Smooth muscle cell (in vitro differentiated cells): ENCODE measurements at regions not wholly inside any gene's neighbourhood (a gene's known extent, or its start where the extent isn't known, plus 50 kb on each side); places are given as distances from the start of the nearest gene placed in this dataset.

Source experiments
- DNase-seq: peaks from one replicate; lab custom pipeline; 2025; ENCODE audit not compliant: unreplicated experiment; lab: John Stamatoyannopoulos, UW
- H2AFZ ChIP-seq: fragments of 200-600 bp; sonication (generic); 2 replicates; pipeline ENCODE4 v1.6.0; 2016; ENCODE audit warnings: antibody characterized with exemption, low read depth, mild to moderate bottlenecking
- H3F3A ChIP-seq: fragments of 200-600 bp; sonication (generic); 2 replicates; pipeline ENCODE4 v1.6.0; 2017; ENCODE audit warnings: antibody characterized with exemption, low read depth
- H3K27ac ChIP-seq: fragments of 200-600 bp; sonication (generic); 2 replicates; pipeline ENCODE4 v1.5.1; 2016; ENCODE audit warnings: low read depth, mild to moderate bottlenecking
- H3K27me3 ChIP-seq: fragments of 200-600 bp; sonication (generic); 2 replicates; pipeline ENCODE4 v1.6.1; 2016; ENCODE audit warnings: low read depth, mild to moderate bottlenecking
- H3K36me3 ChIP-seq: fragments of 200-600 bp; sonication (generic); 2 replicates; pipeline ENCODE4 v1.5.1; 2016; ENCODE audit warnings: low read depth
- H3K4me1 ChIP-seq: fragments of 200-600 bp; sonication (generic); 2 replicates; pipeline ENCODE4 v1.5.1; 2016; ENCODE audit warnings: low read depth
- H3K4me2 ChIP-seq: fragments of 200-600 bp; sonication (generic); 2 replicates; pipeline ENCODE4 v1.6.0; 2016; ENCODE audit warnings: mild to moderate bottlenecking
- H3K4me3 ChIP-seq: fragments of 200-600 bp; sonication (generic); 2 replicates; pipeline ENCODE4 v1.5.1; 2016; ENCODE audit warnings: mild to moderate bottlenecking
- H3K79me2 ChIP-seq: fragments of 200-600 bp; sonication (generic); 2 replicates; pipeline ENCODE4 v1.6.0; 2016; ENCODE audit warnings: low read depth, mild to moderate bottlenecking
- H3K9ac ChIP-seq: fragments of 200-600 bp; sonication (generic); 2 replicates; pipeline ENCODE4 v1.6.0; 2016; ENCODE audit warnings: low read depth
- H3K9me3 ChIP-seq: fragments of 200-600 bp; sonication (generic); replicated peaks from 2 replicates; pipeline ENCODE4 v1.5.1; 2016; ENCODE audit warnings: low read depth
- H4K20me1 ChIP-seq: fragments of 200-600 bp; sonication (generic); 2 replicates; pipeline ENCODE4 v1.6.0; 2016; ENCODE audit warnings: low read depth
- WGBS: methylation state at CpG from one replicate; pipeline ENCODE4 v1.1.7; 2016; ENCODE audit warnings: low lambda C conversion rate; 5-methylcytosine and 5-hydroxymethylcytosine counted together
- TF ChIP-seq, protein P1 (sequence below): fragments of 200-600 bp; sonication (generic); IDR thresholded peaks from 2 replicates; pipeline ENCODE4 v1.5.1; 2017; ENCODE audit warnings: borderline replicate concordance, mild to moderate bottlenecking, antibody characterized with exemption; ENCODE audit not compliant: insufficient read depth, poor library complexity, severe bottlenecking

DNA sequence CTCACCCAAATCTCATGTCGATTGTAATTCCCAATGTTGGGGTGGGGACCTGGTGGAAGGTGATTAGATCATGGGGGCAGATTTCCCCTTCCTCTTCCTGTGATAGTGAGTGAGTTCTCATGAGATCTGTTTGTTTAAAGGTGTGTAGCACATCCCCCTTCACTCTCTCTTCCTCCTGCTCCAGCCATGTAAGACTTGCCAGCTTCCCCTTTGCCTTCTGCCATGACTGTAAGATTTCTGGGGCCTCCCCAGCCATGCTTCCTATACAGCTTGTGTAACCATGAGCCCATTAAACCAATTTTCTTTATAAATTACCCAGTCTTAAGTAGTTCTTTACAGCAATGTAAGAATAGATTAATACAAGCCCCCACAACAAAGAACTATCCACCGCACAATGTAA lies 109.9 kb upstream of the JAZF1 start:
- 97% methylated on average over 2 of the region's 2 CpGs for WGBS
- Histone ChIP-seq H3K36me3 (no peaks in the 10 kb centered on the region), H3K4me3 (no peak overlapping the region), H3K4me1 (no peaks in the 10 kb centered on the region), H3K4me2 (no peak overlapping the region), H3K27ac (no peak overlapping the region), H3K9me3 (no peaks in the 10 kb centered on the region), H3K9ac (no peak overlapping the region), H2AFZ (no peak overlapping the region), H3K27me3 (no peaks in the 10 kb centered on the region), H3K79me2 (no peaks in the 10 kb centered on the region), H4K20me1 (no peaks in the 10 kb centered on the region), H3F3A (no peaks in the 10 kb centered on the region)
- DNase-seq = no peak
- TF ChIP-seq, protein P1, sequence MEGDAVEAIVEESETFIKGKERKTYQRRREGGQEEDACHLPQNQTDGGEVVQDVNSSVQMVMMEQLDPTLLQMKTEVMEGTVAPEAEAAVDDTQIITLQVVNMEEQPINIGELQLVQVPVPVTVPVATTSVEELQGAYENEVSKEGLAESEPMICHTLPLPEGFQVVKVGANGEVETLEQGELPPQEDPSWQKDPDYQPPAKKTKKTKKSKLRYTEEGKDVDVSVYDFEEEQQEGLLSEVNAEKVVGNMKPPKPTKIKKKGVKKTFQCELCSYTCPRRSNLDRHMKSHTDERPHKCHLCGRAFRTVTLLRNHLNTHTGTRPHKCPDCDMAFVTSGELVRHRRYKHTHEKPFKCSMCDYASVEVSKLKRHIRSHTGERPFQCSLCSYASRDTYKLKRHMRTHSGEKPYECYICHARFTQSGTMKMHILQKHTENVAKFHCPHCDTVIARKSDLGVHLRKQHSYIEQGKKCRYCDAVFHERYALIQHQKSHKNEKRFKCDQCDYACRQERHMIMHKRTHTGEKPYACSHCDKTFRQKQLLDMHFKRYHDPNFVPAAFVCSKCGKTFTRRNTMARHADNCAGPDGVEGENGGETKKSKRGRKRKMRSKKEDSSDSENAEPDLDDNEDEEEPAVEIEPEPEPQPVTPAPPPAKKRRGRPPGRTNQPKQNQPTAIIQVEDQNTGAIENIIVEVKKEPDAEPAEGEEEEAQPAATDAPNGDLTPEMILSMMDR = no peak

DNA sequence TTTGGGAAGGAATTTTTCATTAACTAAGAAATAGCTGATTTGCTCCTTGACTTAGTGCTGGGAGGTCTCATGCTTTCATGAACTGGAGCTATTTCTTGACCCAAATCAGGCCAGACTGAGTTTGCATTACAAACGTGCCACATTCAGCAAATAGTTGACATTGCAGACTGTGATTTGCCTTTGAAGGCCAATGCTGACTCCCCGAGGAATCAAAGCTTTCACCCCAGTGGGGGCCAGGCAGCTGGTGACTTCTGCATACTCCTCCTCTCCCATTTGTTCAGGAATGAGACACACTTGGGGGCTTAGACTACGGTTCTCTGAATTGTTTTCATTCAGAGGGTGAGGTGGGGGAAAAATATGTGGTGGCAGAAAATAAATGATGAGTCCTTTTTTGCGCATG lies 111.0 kb upstream of the JAZF1 start:
- Histone ChIP-seq H3K27ac (no peak overlapping the region), H3K36me3 (no peaks in the 10 kb centered on the region), H3F3A (no peaks in the 10 kb centered on the region), H3K4me2 (no peak overlapping the region), H3K4me1 (no peaks in the 10 kb centered on the region), H3K27me3 (no peaks in the 10 kb centered on the region), H3K9me3 (no peaks in the 10 kb centered on the region), H3K9ac (no peak overlapping the region), H4K20me1 (no peaks in the 10 kb centered on the region), H3K4me3 (no peak overlapping the region), H3K79me2 (no peaks in the 10 kb centered on the region), H2AFZ (no peak overlapping the region)
- 43% methylated on average over 4 of the region's 4 CpGs for WGBS
- DNase-seq = no peak
- TF ChIP-seq, protein P1 = no peak

DNA sequence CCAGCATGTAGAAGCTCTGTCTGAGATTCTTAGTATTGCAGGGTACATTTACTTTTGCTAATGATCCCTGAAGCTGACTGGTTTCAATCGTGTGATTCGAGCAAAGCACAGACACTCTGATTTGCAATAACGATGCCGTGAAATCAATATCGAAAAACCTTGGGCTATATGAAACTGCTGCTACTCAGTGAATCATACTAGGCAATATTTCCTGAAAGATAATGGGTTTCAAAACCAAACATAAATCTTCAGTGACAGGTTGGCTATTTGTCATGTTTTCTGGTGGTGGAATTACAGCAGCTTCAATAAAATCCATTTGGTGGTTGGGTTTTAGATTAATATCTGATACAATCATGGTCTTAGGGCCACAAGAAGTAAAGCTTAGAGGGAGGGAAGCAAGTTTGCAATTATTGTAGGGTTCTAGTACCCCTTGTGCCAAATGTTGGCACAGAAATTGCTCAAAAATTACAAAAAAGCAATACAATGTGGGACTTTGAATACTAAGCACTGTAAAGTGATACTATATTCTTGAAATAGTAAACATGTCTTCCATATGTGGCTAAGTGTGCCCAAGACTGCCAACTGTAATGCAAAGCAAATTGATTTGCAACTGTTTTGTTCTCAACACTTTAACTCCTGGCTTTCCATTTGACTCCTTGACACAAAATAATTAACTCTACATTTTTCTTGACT lies 112.4 kb upstream of the JAZF1 start:
- no peaks in the 10 kb centered on the region for H3K4me1 ChIP-seq
- H3K4me2 ChIP-seq = no peak overlapping the region
- H4K20me1 ChIP-seq = no peaks in the 10 kb centered on the region
- no peaks in the 10 kb centered on the region for H3K36me3 ChIP-seq
- H2AFZ ChIP-seq = no peak overlapping the region
- no peaks in the 10 kb centered on the region for H3K79me2 ChIP-seq
- no peaks in the 10 kb centered on the region for H3K27me3 ChIP-seq
- TF ChIP-seq, protein P1 = no peak
- DNase-seq = no peak
- H3K9me3 ChIP-seq = no peaks in the 10 kb centered on the region
- H3F3A ChIP-seq = no peaks in the 10 kb centered on the region
- no peak overlapping the region for H3K9ac ChIP-seq
- 70% methylated on average over 5 of the region's 5 CpGs for WGBS
- H3K4me3 ChIP-seq = no peak overlapping the region
- no peak overlapping the region for H3K27ac ChIP-seq

DNA sequence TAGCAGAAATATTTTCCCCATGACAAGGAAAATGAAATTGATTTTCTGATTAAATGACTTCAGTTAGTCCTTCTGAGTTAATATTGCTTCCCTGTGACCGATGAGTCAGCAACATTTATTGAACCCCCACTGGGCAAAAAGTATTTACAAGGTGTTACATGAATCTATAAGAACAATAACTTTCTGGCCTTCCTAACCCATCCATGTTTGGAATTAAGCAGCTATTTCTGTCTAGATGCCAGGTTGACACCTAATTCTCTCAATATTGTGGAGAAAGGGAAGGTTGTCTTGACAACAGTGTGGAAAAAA lies 112.9 kb upstream of the JAZF1 start:
- 65% methylated on average over 1 of the region's 1 CpG for WGBS
- TF ChIP-seq, protein P1 = no peak
- no peaks in the 10 kb centered on the region for H3K27me3 ChIP-seq
- no peaks in the 10 kb centered on the region for H4K20me1 ChIP-seq
- no peaks in the 10 kb centered on the region for H3K36me3 ChIP-seq
- no peak overlapping the region for H3K4me2 ChIP-seq
- no peaks in the 10 kb centered on the region for H3K9me3 ChIP-seq
- H3K79me2 ChIP-seq = no peaks in the 10 kb centered on the region
- H3K4me3 ChIP-seq = no peak overlapping the region
- no peaks in the 10 kb centered on the region for H3F3A ChIP-seq
- H3K27ac ChIP-seq = no peak overlapping the region
- no peak overlapping the region for H3K9ac ChIP-seq
- no peak for DNase-seq
- H3K4me1 ChIP-seq = no peaks in the 10 kb centered on the region
- H2AFZ ChIP-seq = no peak overlapping the region
